Endodermal cell (in vitro differentiated cells): ENCODE measurements at regions not wholly inside any gene's neighbourhood (a gene's known extent, or its start where the extent isn't known, plus 50 kb on each side); places are given as distances from the start of the nearest gene placed in this dataset.

Source experiments
- DNase-seq: peaks from one replicate; pipeline ENCODE4 v3.0.0-alpha.2; 2017
- H3K27ac ChIP-seq: 2 replicates; pipeline ENCODE4 v1.5.1; 2013; ENCODE audit warnings: mild to moderate bottlenecking, low read depth, low read length, moderate library complexity
- H3K27me3 ChIP-seq: 2 replicates; pipeline ENCODE4 v1.6.1; 2013; ENCODE audit warnings: mild to moderate bottlenecking, low read length, moderate library complexity; ENCODE audit not compliant: insufficient read depth, control insufficient read depth, poor library complexity, severe bottlenecking
- H3K36me3 ChIP-seq: 2 replicates; pipeline ENCODE4 v1.7.0; 2013; ENCODE audit warnings: mild to moderate bottlenecking, low read length, moderate library complexity; ENCODE audit not compliant: control insufficient read depth, insufficient read depth
- H3K4me1 ChIP-seq: one replicate; pipeline ENCODE4 v1.7.0; 2013; ENCODE audit warnings: low read length; ENCODE audit not compliant: control insufficient read depth, insufficient read depth
- H3K4me3 ChIP-seq: 2 replicates; pipeline ENCODE4 v1.5.1; 2013; ENCODE audit warnings: mild to moderate bottlenecking, low read length, moderate library complexity
- H3K9ac ChIP-seq: 2 replicates; pipeline ENCODE4 v1.6.1; 2013; ENCODE audit warnings: mild to moderate bottlenecking, low read length, moderate library complexity; ENCODE audit not compliant: poor library complexity, severe bottlenecking; ENCODE audit errors: extremely low read depth
- H3K9me3 ChIP-seq: 2 replicates; pipeline ENCODE4 v1.6.1; 2013; ENCODE audit warnings: mild to moderate bottlenecking, low read length, moderate library complexity; ENCODE audit not compliant: control insufficient read depth
- H3K27ac Mint-ChIP-seq: 2 replicates; pipeline ENCODE4 v1.8.0; 2020; ENCODE audit warnings: mixed read lengths
- H3K27me3 Mint-ChIP-seq: 2 replicates; pipeline ENCODE4 v1.8.0; 2021; ENCODE audit warnings: mild to moderate bottlenecking, mixed read lengths; ENCODE audit not compliant: insufficient read depth
- H3K36me3 Mint-ChIP-seq: 2 replicates; pipeline ENCODE4 v1.8.0; 2020; ENCODE audit warnings: low read depth, mixed read lengths
- H3K4me1 Mint-ChIP-seq: 2 replicates; pipeline ENCODE4 v1.8.0; 2020; ENCODE audit warnings: mixed read lengths
- H3K4me3 Mint-ChIP-seq: 2 replicates; pipeline ENCODE4 v1.8.0; 2020; ENCODE audit warnings: mild to moderate bottlenecking, moderate library complexity, mixed read lengths
- H3K9me3 Mint-ChIP-seq: 2 replicates; pipeline ENCODE4 v1.8.0; 2020; ENCODE audit warnings: mild to moderate bottlenecking, mixed read lengths
- CTCF ChIP-seq: fragments of 200-600 bp; sonication (generic); conservative IDR thresholded peaks from 2 replicates; pipeline ENCODE4 v1.5.0; 2021; ENCODE audit warnings: antibody characterized with exemption, mild to moderate bottlenecking
- WGBS, 2 experiments: methylation state at CpG; one replicate each; pipeline versions ENCODE4 v1.1.5 to v1.1.7; 2013; ENCODE audit warnings: missing lambda C conversion rate in 2 of 2, mixed read lengths in 1 of 2; ENCODE audit not compliant: insufficient coverage in 1 of 2, insufficient read length in 1 of 2; 5-methylcytosine and 5-hydroxymethylcytosine counted together

DNA sequence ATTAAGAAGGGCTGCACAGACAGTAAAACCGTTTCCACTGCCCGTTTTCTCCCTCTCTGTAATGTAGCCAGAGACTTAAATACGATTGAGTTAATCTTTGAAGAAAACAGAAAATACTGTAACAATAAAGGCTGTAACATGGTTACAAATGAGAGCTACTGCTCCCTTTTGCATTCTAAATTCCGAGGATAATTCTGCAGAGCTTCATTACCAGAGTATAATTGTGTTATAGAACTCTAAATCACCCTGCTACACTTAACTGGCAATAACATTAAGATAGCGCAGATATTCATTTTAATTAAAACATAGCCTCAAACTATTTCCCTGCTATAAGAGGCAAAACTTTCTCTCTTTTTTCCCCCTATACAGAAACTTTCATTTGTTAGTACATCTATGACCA, 283.7 kb upstream of the BRINP1 start:
- Mint-ChIP-seq H3K36me3 (no peaks in the 10 kb centered on the region), H3K9me3 (no peaks in the 10 kb centered on the region), H3K27ac (no peak overlapping the region), H3K4me3 (no peak overlapping the region), H3K4me1 (no peaks in the 10 kb centered on the region), H3K27me3 (no peaks in the 10 kb centered on the region)
- Histone ChIP-seq H3K27ac (no peak overlapping the region), H3K4me1 (no peaks in the 10 kb centered on the region), H3K36me3 (no peaks in the 10 kb centered on the region), H3K9ac (no peak overlapping the region), H3K4me3 (no peak overlapping the region), H3K9me3 (no peaks in the 10 kb centered on the region), H3K27me3 (no peaks in the 10 kb centered on the region)
- DNase-seq = no peak
- WGBS, 2 experiments = 80 to 95% methylated on average over 4 to 5 of the region's 5 CpGs
- TF ChIP-seq CTCF = no peak

DNA sequence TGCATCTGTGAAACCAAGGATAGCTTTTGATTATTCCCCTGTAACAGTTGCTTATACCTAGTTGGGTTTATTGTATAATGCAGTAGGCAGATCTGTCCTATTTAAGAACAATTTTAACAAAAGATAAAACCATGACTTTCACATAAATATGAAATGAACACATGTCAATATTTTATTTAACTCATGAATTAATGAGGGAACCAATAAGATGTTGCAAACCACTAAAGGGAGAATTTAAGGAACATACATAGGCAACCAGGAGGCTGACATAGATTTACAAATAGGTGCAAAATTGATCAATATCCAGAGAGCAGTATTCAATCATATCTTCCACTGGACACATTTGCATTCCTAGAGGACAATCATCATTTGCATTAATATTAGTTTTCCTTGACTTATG, 280.0 kb upstream of the BRINP1 start:
- H3K4me1 Mint-ChIP-seq = peaks cover 11% of the 10 kb centered on the region
- H3K36me3 Mint-ChIP-seq = no peaks in the 10 kb centered on the region
- no peaks in the 10 kb centered on the region for H3K9me3 Mint-ChIP-seq
- Histone ChIP-seq H3K4me3 (no peak overlapping the region), H3K27ac (no peak overlapping the region), H3K4me1 (peaks cover 3% of the 10 kb centered on the region), H3K9me3 (no peaks in the 10 kb centered on the region), H3K9ac (no peak overlapping the region), H3K36me3 (no peaks in the 10 kb centered on the region), H3K27me3 (no peaks in the 10 kb centered on the region)
- no peak overlapping the region for H3K4me3 Mint-ChIP-seq
- H3K27me3 Mint-ChIP-seq = no peaks in the 10 kb centered on the region
- no peak overlapping the region for H3K27ac Mint-ChIP-seq
- no peak for TF ChIP-seq CTCF
- DNase-seq = no peak

DNA sequence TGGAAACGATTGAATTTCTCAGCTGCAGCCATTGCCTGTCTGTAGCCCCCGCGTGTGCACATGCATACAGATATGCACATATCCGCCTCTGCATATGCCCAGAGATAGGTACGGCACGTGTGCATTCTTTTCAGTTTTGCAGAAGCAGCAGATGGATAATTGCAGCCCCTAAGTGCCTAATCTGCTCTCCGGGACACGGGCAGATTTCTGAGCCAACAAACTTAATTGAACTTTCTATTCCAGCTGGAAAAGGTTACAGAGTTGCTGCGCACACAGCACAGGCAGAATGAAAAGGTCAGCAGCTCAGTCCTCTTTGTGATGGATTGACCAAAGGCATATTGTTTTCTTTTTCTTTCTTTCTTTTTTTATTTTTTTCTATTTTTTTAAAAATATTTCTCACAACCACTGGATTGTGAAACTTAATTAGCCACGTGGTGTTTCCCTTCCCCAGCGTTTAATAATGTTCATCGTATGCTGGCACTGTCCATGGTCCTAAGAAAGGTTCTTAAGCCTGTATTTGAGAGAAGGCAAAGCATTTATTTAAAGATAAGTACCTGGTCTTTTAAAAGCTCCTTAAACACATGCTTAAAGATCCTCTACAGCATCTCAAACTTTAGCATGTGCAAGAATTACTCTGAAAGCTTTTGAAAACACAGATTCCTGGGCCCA, 270.2 kb upstream of the BRINP1 start:
- Histone ChIP-seq H3K27me3 (no peaks in the 10 kb centered on the region), H3K27ac (no peak overlapping the region), H3K36me3 (no peaks in the 10 kb centered on the region), H3K9me3 (no peaks in the 10 kb centered on the region), H3K4me3 (no peak overlapping the region), H3K9ac (no peak overlapping the region), H3K4me1 (peaks cover 11% of the 10 kb centered on the region)
- no peaks in the 10 kb centered on the region for H3K9me3 Mint-ChIP-seq
- H3K27ac Mint-ChIP-seq = no peak overlapping the region
- peaks cover 12% of the 10 kb centered on the region for H3K4me1 Mint-ChIP-seq
- peak; percentile 58 for DNase-seq
- H3K4me3 Mint-ChIP-seq = no peak overlapping the region
- H3K27me3 Mint-ChIP-seq = no peaks in the 10 kb centered on the region
- whole genome bisulfite sequencing, 2 experiments = 73 to 75% methylated on average over 7 to 12 of the region's 12 CpGs
- no peak for TF ChIP-seq CTCF
- no peaks in the 10 kb centered on the region for H3K36me3 Mint-ChIP-seq
